ENCODE measurements at regions not wholly inside any gene's neighbourhood (a gene's known extent, or its start where the extent isn't known, plus 50 kb on each side); places are given as distances from the start of the nearest gene placed in this dataset.
"Not testable (repeated sequence)": the region's sequence is repeated elsewhere in the genome, so short reads cannot be mapped to it uniquely, and the experiment has no call there.

- peak; percentile 35 for DNase-seq
- Mint-ChIP-seq H3K4me1 (ENCODE audit: low read depth) (no peaks in the 10 kb centered on the region), H3K4me3 (no peak overlapping the region), H3K9me3 (no peaks in the 10 kb centered on the region), H3K36me3 (ENCODE audit: low read depth) (no peaks in the 10 kb centered on the region), H3K27ac (no peak overlapping the region), H3K27me3 (no peaks in the 10 kb centered on the region)
Measured at GRCh38 chr9:75238311-75238976, 150.1 kb downstream of the OSTF1 start.

DNA sequence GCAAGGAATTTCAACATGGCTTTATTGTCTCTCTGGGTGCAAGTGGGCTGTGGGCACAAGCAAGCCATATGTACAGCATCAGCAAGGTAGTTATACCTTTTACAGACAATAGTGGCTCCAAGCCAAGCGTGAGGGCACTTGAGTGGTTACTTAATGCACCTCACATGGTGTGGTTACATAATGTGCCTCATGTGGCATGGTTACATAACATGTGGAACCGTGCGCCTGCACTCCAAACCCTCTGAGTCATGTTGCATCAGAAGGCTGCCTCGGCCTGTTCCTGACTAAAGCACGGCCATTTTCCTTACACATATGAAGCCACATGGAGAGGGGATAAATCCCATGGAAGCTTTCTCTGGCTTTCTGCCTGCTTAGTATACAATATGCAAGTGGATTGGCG is 150.9 kb downstream of the OSTF1 start:
- H3K36me3 Mint-ChIP-seq (ENCODE audit: low read depth) = no peaks in the 10 kb centered on the region
- H3K9me3 Mint-ChIP-seq = no peaks in the 10 kb centered on the region
- no peak overlapping the region for H3K27ac Mint-ChIP-seq
- H3K4me3 Mint-ChIP-seq = no peak overlapping the region
- H3K27me3 Mint-ChIP-seq = no peaks in the 10 kb centered on the region
- no peak for DNase-seq
- no peaks in the 10 kb centered on the region for H3K4me1 Mint-ChIP-seq (ENCODE audit: low read depth)

DNA sequence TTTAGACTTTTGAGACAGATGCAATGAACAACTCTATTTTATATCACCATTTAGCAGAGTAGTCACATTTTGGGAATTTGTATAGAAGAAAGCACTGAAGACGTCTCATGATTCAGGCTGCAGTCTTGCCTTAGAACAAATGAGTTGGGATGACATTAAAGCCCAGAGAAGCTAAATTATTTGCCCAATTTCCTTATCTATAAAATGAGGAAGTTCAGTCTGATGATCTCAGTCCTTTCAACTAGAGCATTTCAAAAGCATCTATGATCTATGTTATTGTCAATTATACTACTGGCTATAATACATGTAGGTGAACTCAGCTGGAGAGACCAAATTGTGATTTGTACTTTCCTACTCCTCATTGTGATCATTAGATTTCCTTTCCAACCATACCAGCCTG is 154.1 kb downstream of the OSTF1 start:
- Mint-ChIP-seq H3K27ac (no peak overlapping the region), H3K36me3 (ENCODE audit: low read depth) (peaks cover 3% of the 10 kb centered on the region), H3K27me3 (no peaks in the 10 kb centered on the region), H3K4me1 (ENCODE audit: low read depth) (no peaks in the 10 kb centered on the region), H3K4me3 (no peak overlapping the region), H3K9me3 (peaks cover 13% of the 10 kb centered on the region)
- DNase-seq = no peak

- Mint-ChIP-seq H3K27ac (no peak overlapping the region), H3K36me3 (ENCODE audit: low read depth) (peaks cover 19% of the 10 kb centered on the region), H3K4me1 (ENCODE audit: low read depth) (no peaks in the 10 kb centered on the region), H3K27me3 (no peaks in the 10 kb centered on the region), H3K4me3 (no peak overlapping the region), H3K9me3 (peaks cover 36% of the 10 kb centered on the region)
- DNase-seq = no peak
Measured at GRCh38 chr9:75246949-75247348, 158.6 kb downstream of the OSTF1 start.

- H3K36me3 Mint-ChIP-seq (ENCODE audit: low read depth) = no peaks in the 10 kb centered on the region
Measured at GRCh38 chr9:75265525-75265972, 177.2 kb downstream of the OSTF1 start.

DNA sequence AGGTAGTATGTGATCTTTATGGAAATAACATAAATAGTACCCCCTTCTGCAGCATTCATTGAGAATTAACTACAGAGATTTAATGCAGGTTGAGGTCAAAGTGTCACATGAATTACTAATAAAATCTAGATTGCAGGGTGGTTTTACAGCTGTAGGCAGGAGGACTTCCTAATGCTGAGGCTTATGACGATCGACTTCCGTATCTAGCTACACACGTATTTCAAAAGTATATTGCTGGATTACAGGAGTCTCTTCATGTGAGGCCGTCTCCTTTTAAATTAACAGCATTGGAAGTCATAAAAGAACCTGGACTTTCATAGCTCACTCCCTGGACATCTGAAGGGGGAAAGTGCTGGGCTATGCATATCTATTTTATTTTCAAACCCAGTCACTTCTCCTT is 180.9 kb downstream of the OSTF1 start:
- no peak overlapping the region for H3K27ac Mint-ChIP-seq
- DNase-seq = no peak
- H3K4me3 Mint-ChIP-seq = no peak overlapping the region
- H3K4me1 Mint-ChIP-seq (ENCODE audit: low read depth) = peaks cover 2% of the 10 kb centered on the region
- H3K27me3 Mint-ChIP-seq = no peaks in the 10 kb centered on the region
- no peaks in the 10 kb centered on the region for H3K36me3 Mint-ChIP-seq (ENCODE audit: low read depth)
- H3K9me3 Mint-ChIP-seq = peaks cover 11% of the 10 kb centered on the region

More at GRCh38 chr9:75265525-75265972, 177.2 kb downstream of the OSTF1 start:
- Mint-ChIP-seq H3K4me3 (no peak overlapping the region), H3K9me3 (no peaks in the 10 kb centered on the region), H3K4me1 (ENCODE audit: low read depth) (peaks cover 2% of the 10 kb centered on the region), H3K27ac (no peak overlapping the region), H3K27me3 (no peaks in the 10 kb centered on the region)
- peak; percentile 36 for DNase-seq

- H3K27me3 Mint-ChIP-seq; H3K36me3 Mint-ChIP-seq (ENCODE audit: low read depth); H3K4me1 Mint-ChIP-seq (ENCODE audit: low read depth); H3K4me3 Mint-ChIP-seq; H3K27ac Mint-ChIP-seq; DNase-seq: not testable (repeated sequence)
- H3K9me3 Mint-ChIP-seq = peaks cover 20% of the 10 kb centered on the region
Measured at GRCh38 chr9:75273055-75273454, 184.7 kb downstream of the OSTF1 start.

- Mint-ChIP-seq H3K27ac (no peak overlapping the region), H3K36me3 (ENCODE audit: low read depth) (no peaks in the 10 kb centered on the region), H3K9me3 (peaks cover 20% of the 10 kb centered on the region), H3K4me1 (ENCODE audit: low read depth) (no peaks in the 10 kb centered on the region), H3K4me3 (no peak overlapping the region), H3K27me3 (no peaks in the 10 kb centered on the region)
- DNase-seq = no peak
Measured at GRCh38 chr9:75274781-75275180, 186.5 kb downstream of the OSTF1 start.

DNA sequence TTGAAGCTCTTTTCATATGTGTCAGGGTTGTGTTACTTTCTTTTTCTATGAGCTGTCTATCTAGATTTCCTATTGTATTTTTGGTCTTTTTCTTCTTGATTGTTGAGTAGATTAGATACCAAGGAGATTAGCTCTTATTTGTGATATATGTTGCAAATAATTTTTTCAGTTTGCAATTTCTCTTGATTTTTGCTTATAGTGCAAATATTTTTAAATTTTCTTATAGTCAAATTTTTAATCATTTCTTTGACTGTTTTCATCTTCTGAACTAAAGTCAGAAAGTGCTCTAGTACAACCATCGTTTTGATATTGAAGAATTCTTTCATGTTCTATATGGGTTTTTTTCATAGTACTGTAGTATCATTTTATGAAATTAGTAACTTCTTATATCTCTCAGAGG is 193.7 kb downstream of the OSTF1 start:
- H3K4me1 Mint-ChIP-seq (ENCODE audit: low read depth) = no peaks in the 10 kb centered on the region
- H3K36me3 Mint-ChIP-seq (ENCODE audit: low read depth) = no peaks in the 10 kb centered on the region
- H3K9me3 Mint-ChIP-seq = peaks cover 12% of the 10 kb centered on the region
- no peak overlapping the region for H3K4me3 Mint-ChIP-seq
- DNase-seq = no peak
- no peak overlapping the region for H3K27ac Mint-ChIP-seq
- no peaks in the 10 kb centered on the region for H3K27me3 Mint-ChIP-seq

DNA sequence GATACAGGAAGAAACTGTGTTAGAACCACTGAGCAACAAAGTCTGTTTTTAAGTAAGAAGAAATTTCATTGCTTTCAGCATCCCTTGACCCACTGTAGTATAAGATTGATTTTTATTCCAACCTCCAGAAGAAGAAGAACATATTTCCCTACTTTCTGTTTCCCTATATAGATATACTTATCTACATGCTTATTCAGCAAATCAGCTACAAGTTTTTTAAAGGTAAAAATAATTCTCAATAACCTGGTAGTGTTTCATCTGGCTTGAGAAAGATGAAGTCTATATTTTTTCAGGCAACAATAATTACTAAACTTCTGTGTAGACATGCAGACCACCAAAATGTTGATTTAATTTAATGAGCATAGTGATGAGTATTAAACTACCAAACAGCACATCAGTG is 201.0 kb downstream of the OSTF1 start:
- H3K36me3 Mint-ChIP-seq (ENCODE audit: low read depth) = no peaks in the 10 kb centered on the region
- H3K4me3 Mint-ChIP-seq = no peak overlapping the region
- H3K27me3 Mint-ChIP-seq = peaks cover 4% of the 10 kb centered on the region
- no peak for DNase-seq
- H3K4me1 Mint-ChIP-seq (ENCODE audit: low read depth) = no peaks in the 10 kb centered on the region
- peaks cover 11% of the 10 kb centered on the region for H3K9me3 Mint-ChIP-seq
- H3K27ac Mint-ChIP-seq = no peak overlapping the region

DNA sequence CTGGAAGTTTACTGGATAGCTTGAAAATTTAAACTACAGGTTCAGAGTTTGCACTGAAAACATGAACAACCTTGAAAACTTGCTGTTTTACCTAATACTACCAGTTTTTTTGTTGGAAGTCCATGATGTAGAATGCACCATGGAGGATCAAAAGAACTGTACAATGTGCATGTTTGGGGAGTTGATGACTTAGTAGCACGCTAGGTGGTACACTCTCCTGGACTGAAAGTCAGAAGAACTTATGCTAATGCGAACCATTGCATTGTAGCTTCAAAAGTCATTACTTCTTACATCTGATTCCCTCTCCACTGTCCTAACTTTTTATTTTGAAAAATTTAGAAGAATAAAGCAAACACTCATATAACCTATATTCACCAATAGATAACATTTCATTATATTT is 211.0 kb downstream of the OSTF1 start:
- Mint-ChIP-seq H3K27ac (no peak overlapping the region), H3K36me3 (ENCODE audit: low read depth) (no peaks in the 10 kb centered on the region), H3K4me3 (no peak overlapping the region), H3K4me1 (ENCODE audit: low read depth) (no peaks in the 10 kb centered on the region), H3K9me3 (peaks cover 3% of the 10 kb centered on the region), H3K27me3 (no peaks in the 10 kb centered on the region)
- DNase-seq = no peak

DNA sequence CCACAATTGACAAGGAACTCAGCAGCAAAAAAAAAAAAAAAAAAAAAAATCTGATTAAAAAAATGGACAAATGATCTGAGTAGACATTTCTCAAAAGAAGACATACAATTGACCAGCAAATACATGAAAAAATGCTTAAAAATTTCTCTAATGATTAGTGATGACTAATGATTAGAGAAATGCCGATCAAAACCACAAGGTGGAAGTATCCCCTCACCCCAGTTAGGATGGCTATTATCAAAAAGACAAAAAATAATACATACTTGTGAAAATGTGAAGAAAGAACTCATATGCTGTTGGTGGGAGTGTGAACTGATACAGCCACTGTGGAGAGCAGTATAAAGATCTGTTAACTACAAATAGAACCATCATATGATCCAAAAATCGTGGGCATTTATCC is 245.3 kb downstream of the OSTF1 start:
- Mint-ChIP-seq H3K27me3 (no peaks in the 10 kb centered on the region), H3K4me1 (ENCODE audit: low read depth) (no peaks in the 10 kb centered on the region), H3K4me3 (no peak overlapping the region), H3K27ac (no peak overlapping the region), H3K9me3 (peaks cover 26% of the 10 kb centered on the region), H3K36me3 (ENCODE audit: low read depth) (no peaks in the 10 kb centered on the region)
- no peak for DNase-seq

- DNase-seq = no peak
- Mint-ChIP-seq H3K27me3 (no peaks in the 10 kb centered on the region), H3K4me1 (ENCODE audit: low read depth) (no peaks in the 10 kb centered on the region), H3K4me3 (no peak overlapping the region), H3K27ac (no peak overlapping the region), H3K36me3 (ENCODE audit: low read depth) (no peaks in the 10 kb centered on the region), H3K9me3 (peaks cover 12% of the 10 kb centered on the region)
Measured at GRCh38 chr9:75358846-75359245, 270.5 kb downstream of the OSTF1 start.

GRCh38 chr9:75359638-75360037 is 271.3 kb downstream of the OSTF1 start:
- Mint-ChIP-seq H3K4me1 (ENCODE audit: low read depth) (no peaks in the 10 kb centered on the region), H3K27ac (no peak overlapping the region), H3K9me3 (peaks cover 18% of the 10 kb centered on the region), H3K4me3 (no peak overlapping the region), H3K27me3 (no peaks in the 10 kb centered on the region), H3K36me3 (ENCODE audit: low read depth) (no peaks in the 10 kb centered on the region)
- DNase-seq = no peak

- no peaks in the 10 kb centered on the region for H3K4me1 Mint-ChIP-seq (ENCODE audit: low read depth)
- peaks cover 18% of the 10 kb centered on the region for H3K9me3 Mint-ChIP-seq
- H3K27me3 Mint-ChIP-seq = no peaks in the 10 kb centered on the region
- no peak overlapping the region for H3K4me3 Mint-ChIP-seq
- DNase-seq = no peak
- H3K27ac Mint-ChIP-seq = no peak overlapping the region
- no peaks in the 10 kb centered on the region for H3K36me3 Mint-ChIP-seq (ENCODE audit: low read depth)
Measured at GRCh38 chr9:75360252-75360651, 271.9 kb downstream of the OSTF1 start.

- peaks cover 18% of the 10 kb centered on the region for H3K9me3 Mint-ChIP-seq
- H3K27ac Mint-ChIP-seq; H3K4me1 Mint-ChIP-seq (ENCODE audit: low read depth); DNase-seq; H3K4me3 Mint-ChIP-seq; H3K36me3 Mint-ChIP-seq (ENCODE audit: low read depth); H3K27me3 Mint-ChIP-seq: not testable (repeated sequence)
Measured at GRCh38 chr9:75362446-75362845, 274.1 kb downstream of the OSTF1 start.
